CD4-positive, alpha-beta T cell treated with Interleukin-17A for 1 hour (primary cell): ENCODE measurements at regions not wholly inside any gene's neighbourhood (a gene's known extent, or its start where the extent isn't known, plus 50 kb on each side); places are given as distances from the start of the nearest gene placed in this dataset.

Experiments
- DNase-seq: peaks from one replicate; pipeline ENCODE4 v3.0.0-alpha.2; 2020

DNA sequence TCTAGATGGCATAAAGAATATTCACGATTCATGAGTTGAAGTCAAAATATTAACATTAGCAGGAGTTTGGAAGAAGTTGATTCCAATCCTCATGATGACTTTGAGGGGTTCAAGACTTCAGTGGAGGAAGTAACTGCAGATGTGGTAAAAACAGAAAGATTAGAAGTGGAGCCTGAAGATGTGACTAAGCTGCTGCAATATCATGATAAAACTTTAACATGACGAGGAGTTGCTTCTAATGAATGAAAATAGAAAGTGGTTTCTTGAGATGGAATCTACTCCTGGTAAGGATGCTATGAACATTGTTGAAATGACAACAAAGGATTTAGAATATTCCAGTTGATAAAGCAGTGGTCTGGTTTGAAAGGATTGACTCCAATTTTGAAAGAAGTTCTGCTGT is 70.1 kb upstream of the TMLHE start:
- DNase-seq: no peak

GRCh38 chrX:155679715-155680114 is 67.0 kb upstream of the TMLHE start:
- DNase-seq: no peak

DNA sequence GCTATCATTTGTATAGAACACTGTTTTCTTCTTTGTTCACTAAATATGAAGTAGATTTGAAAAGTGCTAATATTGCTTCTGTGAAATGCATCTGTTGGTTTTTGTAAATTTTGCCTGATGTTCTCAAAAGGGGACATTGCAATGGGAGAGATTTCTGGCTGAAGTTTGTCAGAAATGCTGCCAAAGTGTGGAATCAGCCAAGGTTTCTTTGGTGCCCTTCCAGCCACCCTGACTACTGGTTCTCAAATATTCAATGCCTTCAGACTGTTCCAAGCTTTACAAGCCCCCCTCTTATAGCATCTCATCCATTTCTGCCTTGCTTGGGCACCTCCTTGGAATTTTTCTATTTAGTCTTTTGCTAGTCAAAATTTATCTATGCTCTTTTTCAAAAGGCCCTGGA is 60.6 kb upstream of the TMLHE start:
- DNase-seq: no peak

DNA sequence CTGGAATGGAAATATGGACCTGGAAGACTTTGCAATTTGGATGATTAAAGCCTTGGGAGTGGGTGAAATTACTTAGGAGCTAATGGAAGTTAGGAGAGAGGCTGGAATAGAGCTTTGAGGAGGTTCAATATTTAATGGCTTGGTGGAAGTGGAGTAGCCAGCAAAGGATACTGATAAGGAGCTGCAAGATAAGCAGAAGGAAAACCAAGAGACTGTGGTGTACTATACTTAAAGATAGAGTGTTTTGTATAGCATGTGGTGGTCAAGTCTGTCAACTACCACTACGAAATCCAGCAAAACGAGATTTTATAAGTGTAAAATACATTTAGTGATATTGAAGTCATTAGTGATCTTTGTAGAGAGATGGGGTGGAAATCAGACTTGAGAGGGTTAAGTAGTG is 54.0 kb upstream of the TMLHE start:
- no peak for DNase-seq
